CD4-positive, alpha-beta T cell (primary cell): ENCODE measurements at regions not wholly inside any gene's neighbourhood (a gene's known extent, or its start where the extent isn't known, plus 50 kb on each side); places are given as distances from the start of the nearest gene placed in this dataset.

Experiments used
- ATAC-seq: fragments of 200-7000 bp; cut with Tn5 transposase; one replicate; pipeline ENCODE4 v1.10.0; 2022; ENCODE audit warnings: mild to moderate bottlenecking; ENCODE audit not compliant: poor library complexity
- CTCF ChIA-PET: fragments of 350-600 bp; sonication (Branson Sonifier 250); formaldehyde crosslinking; loops from one replicate; lab custom pipeline; 2021; ENCODE audit warnings: antibody characterized with exemption, inconsistent platforms; lab: Charles Lee
- POLR2A ChIA-PET: fragments of 350-600 bp; sonication (Branson Sonifier 250); formaldehyde crosslinking; loops from one replicate; lab custom pipeline; 2021; ENCODE audit warnings: antibody characterized with exemption, inconsistent platforms; lab: Charles Lee
- DNase-seq, 14 experiments: peaks; one replicate each; pipeline ENCODE4 v3.0.0-alpha.2; 2013 to 2020; ENCODE audit warnings: mixed read lengths in 2 of 14
- H3K27ac ChIP-seq, 2 donors: one replicate each; pipeline versions ENCODE4 v1.5.1 to v1.7.0; 2013; ENCODE audit warnings: low read length in 2 of 2, low read depth in 1 of 2, mild to moderate bottlenecking in 1 of 2
- H3K27me3 ChIP-seq, 2 experiments: 1 replicate in 1 of 2; 2 replicates in 1 of 2; pipeline versions ENCODE4 v1.6.1 to v1.7.0; 2013; ENCODE audit warnings: low read length in 2 of 2, control low read depth in 1 of 2, mild to moderate bottlenecking in 1 of 2, moderate library complexity in 1 of 2; ENCODE audit not compliant: insufficient read depth in 2 of 2, control insufficient read depth in 1 of 2
- H3K36me3 ChIP-seq: one replicate; pipeline ENCODE4 v1.6.1; 2013; ENCODE audit warnings: low read length, control low read depth; ENCODE audit not compliant: insufficient read depth
- H3K4me1 ChIP-seq: one replicate; pipeline ENCODE4 v1.6.1; 2013; ENCODE audit warnings: low read length, control low read depth; ENCODE audit not compliant: insufficient read depth
- H3K4me3 ChIP-seq: one replicate; pipeline ENCODE4 v1.5.1; 2013; ENCODE audit warnings: mild to moderate bottlenecking, low read length, moderate library complexity
- H3K9me3 ChIP-seq, 2 experiments: 1 replicate in 1 of 2; 2 replicates in 1 of 2; pipeline versions ENCODE4 v1.6.1 to v1.7.0; 2013; ENCODE audit warnings: low read length in 2 of 2, mild to moderate bottlenecking in 2 of 2, control low read depth in 1 of 2, moderate library complexity in 1 of 2; ENCODE audit not compliant: control insufficient read depth in 1 of 2, insufficient read depth in 1 of 2
- H3K27ac Mint-ChIP-seq: one replicate; pipeline ENCODE4 v1.8.0; 2020; ENCODE audit warnings: mixed read lengths
- H3K27me3 Mint-ChIP-seq: one replicate; pipeline ENCODE4 v1.8.0; 2021; ENCODE audit warnings: mixed read lengths
- H3K36me3 Mint-ChIP-seq: one replicate; pipeline ENCODE4 v1.8.0; 2021; ENCODE audit warnings: low read depth, mixed read lengths
- H3K4me1 Mint-ChIP-seq: one replicate; pipeline ENCODE4 v1.8.0; 2021; ENCODE audit warnings: low read depth, mixed read lengths
- H3K4me3 Mint-ChIP-seq: one replicate; pipeline ENCODE4 v1.8.0; 2020; ENCODE audit warnings: mild to moderate bottlenecking, mixed read lengths
- H3K9me3 Mint-ChIP-seq: one replicate; pipeline ENCODE4 v1.8.0; 2020; ENCODE audit warnings: mixed read lengths
- CTCF ChIP-seq: fragments of 200-600 bp; IDR thresholded peaks from one replicate; pipeline ENCODE4 v1.8.0; 2022; ENCODE audit warnings: antibody characterized with exemption, mild to moderate bottlenecking
- intact Hi-C, 2 experiments: fragments of 100-400 bp; cut with DNase I in 1 of 2; cut with micrococcal nuclease in 1 of 2; formaldehyde crosslinking; loops; one replicate each; pipeline versions ENCODE4 v1.15.1 to v1.9.0; 2023 to 2025; cut with DNase I, micrococcal nuclease

- Mint-ChIP-seq H3K4me1 (no peaks in the 10 kb centered on the region), H3K27me3 (no peaks in the 10 kb centered on the region), H3K36me3 (no peaks in the 10 kb centered on the region), H3K4me3 (no peak overlapping the region), H3K9me3 (no peaks in the 10 kb centered on the region), H3K27ac (no peak overlapping the region)
- Histone ChIP-seq H3K9me3 (no peaks in the 10 kb centered on the region), H3K27ac (no peak overlapping the region), H3K36me3 (no peaks in the 10 kb centered on the region), H3K4me1 (no peaks in the 10 kb centered on the region), H3K4me3 (no peak overlapping the region), H3K27me3 (no peaks in the 10 kb centered on the region)
- POLR2A ChIA-PET = no interaction called here
- no peak for TF ChIP-seq CTCF
- DNase-seq = peak in 4 of 14 experiments; percentile 14 to 22 (median 18)
- no peak for ATAC-seq
- intact Hi-C loops = no loop called here
- CTCF ChIA-PET = interaction anchor here (0.7 kb wide), 1 partner anchor 318 kb away, joined by 3 read pairs; no protein-coding TSS in a partner anchor
Measured at GRCh38 chr2:62339413-62339812, 143.5 kb downstream of the B3GNT2 start.

- Histone ChIP-seq H3K36me3 (no peaks in the 10 kb centered on the region), H3K4me1 (no peaks in the 10 kb centered on the region), H3K4me3 (no peak overlapping the region), H3K9me3 (no peaks in the 10 kb centered on the region), H3K27ac (no peak overlapping the region), H3K27me3 (no peaks in the 10 kb centered on the region)
- ChIA-PET CTCF (no interaction called here), POLR2A (no interaction called here)
- no peaks in the 10 kb centered on the region for H3K27me3 Mint-ChIP-seq
- no peak for TF ChIP-seq CTCF
- no peak for ATAC-seq
- no peaks in the 10 kb centered on the region for H3K36me3 Mint-ChIP-seq
- no peaks in the 10 kb centered on the region for H3K9me3 Mint-ChIP-seq
- H3K4me3 Mint-ChIP-seq = no peak overlapping the region
- intact Hi-C loops = no loop called here
- H3K27ac Mint-ChIP-seq = no peak overlapping the region
- DNase-seq = no peak
- H3K4me1 Mint-ChIP-seq = no peaks in the 10 kb centered on the region
Measured at GRCh38 chr2:62338111-62338510, 142.2 kb downstream of the B3GNT2 start.

- DNase-seq (no peak), ATAC-seq (no peak)
- ChIA-PET POLR2A (no interaction called here), CTCF (no interaction called here)
- Mint-ChIP-seq H3K27me3 (no peaks in the 10 kb centered on the region), H3K9me3 (no peaks in the 10 kb centered on the region), H3K4me1 (no peaks in the 10 kb centered on the region), H3K36me3 (no peaks in the 10 kb centered on the region), H3K4me3 (no peak overlapping the region), H3K27ac (no peak overlapping the region)
- no peaks in the 10 kb centered on the region for H3K4me1 ChIP-seq
- no peak overlapping the region for H3K27ac ChIP-seq
- H3K36me3 ChIP-seq = no peaks in the 10 kb centered on the region
- no peak for TF ChIP-seq CTCF
- no peaks in the 10 kb centered on the region for H3K27me3 ChIP-seq
- no peak overlapping the region for H3K4me3 ChIP-seq
- intact Hi-C loops = no loop called here
- H3K9me3 ChIP-seq = no peaks in the 10 kb centered on the region
Measured at GRCh38 chr2:62337403-62337802, 141.5 kb downstream of the B3GNT2 start.
